ENCODE measurements at regions not wholly inside any gene's neighbourhood (a gene's known extent, or its start where the extent isn't known, plus 50 kb on each side); places are given as distances from the start of the nearest gene placed in this dataset.
A peak's percentile ranks its signal among the peaks of the same experiment; 100 is the strongest.

GRCh38 chr6:193773-194310 lies 98.4 kb upstream of the DUSP22 start:
- H3K4me3 ChIP-seq, result no peak overlapping the region
- H3K9me3 ChIP-seq, result no peaks in the 10 kb centered on the region
- H3K4me1 ChIP-seq, result peaks cover 0 to 14% (median 9%) of the 10 kb centered on the region in 4 donors
- H3K27ac ChIP-seq, result no peak overlapping the region
- H3K36me3 ChIP-seq, result no peaks in the 10 kb centered on the region
- intact Hi-C loops (cut with DNase I), result no loop called here
- TF ChIP-seq POLR2A (IDR thresholded peaks at IDR 0.05), result no peak
- no peak for TF ChIP-seq CTCF (IDR thresholded peaks at IDR 0.05)
- no peak for TF ChIP-seq EP300 (IDR thresholded peaks at IDR 0.05)
- no peak for TF ChIP-seq POLR2AphosphoS5 (IDR thresholded peaks at IDR 0.05)
- no peak for DNase-seq
- H3K27me3 ChIP-seq, result no peaks in the 10 kb centered on the region
- WGBS, 2 donors, result 38 to 69% methylated on average over 7 of the region's 7 CpGs

GRCh38 chr6:195861-196360 lies 96.4 kb upstream of the DUSP22 start:
- Histone ChIP-seq H3K27me3 (no peaks in the 10 kb centered on the region), H3K9me3 (no peaks in the 10 kb centered on the region), H3K4me3 (no peak overlapping the region), H3K36me3 (no peaks in the 10 kb centered on the region), H3K27ac (peak overlapping the region; percentile 24 to 65 (median 44)), H3K4me1 (peaks cover 0 to 14% (median 9%) of the 10 kb centered on the region in 4 donors)
- intact Hi-C loops (cut with DNase I), result no loop called here
- WGBS, 2 donors, result 39 to 72% methylated on average over 3 of the region's 3 CpGs
- peak; percentile 78 for DNase-seq
- TF ChIP-seq EP300 (IDR thresholded peaks at IDR 0.05) (peak in 1 of 4 donors; percentile 22), POLR2A (IDR thresholded peaks at IDR 0.05) (no peak), CTCF (IDR thresholded peaks at IDR 0.05) (no peak), POLR2AphosphoS5 (IDR thresholded peaks at IDR 0.05) (peak; percentile 14 to 46 (median 20))

- Histone ChIP-seq H3K27me3 (no peaks in the 10 kb centered on the region), H3K27ac (peak overlapping the region in 1 of 4 donors; percentile 65), H3K4me3 (no peak overlapping the region), H3K9me3 (no peaks in the 10 kb centered on the region), H3K36me3 (no peaks in the 10 kb centered on the region), H3K4me1 (peaks cover 0 to 14% (median 9%) of the 10 kb centered on the region in 4 donors)
- intact Hi-C loops (cut with DNase I), result no loop called here
- no peak for DNase-seq
- TF ChIP-seq CTCF (IDR thresholded peaks at IDR 0.05) (no peak), POLR2AphosphoS5 (IDR thresholded peaks at IDR 0.05) (no peak), POLR2A (IDR thresholded peaks at IDR 0.05) (no peak), EP300 (IDR thresholded peaks at IDR 0.05) (no peak)
- WGBS, 2 donors, result 95% methylated on average over 2 of the region's 2 CpGs
These were observed 95.7 kb upstream of the DUSP22 start for GRCh38 chr6:196543-196942.

- intact Hi-C loops (cut with DNase I), result no loop called here
- Histone ChIP-seq H3K36me3 (no peaks in the 10 kb centered on the region), H3K4me3 (no peak overlapping the region), H3K9me3 (no peaks in the 10 kb centered on the region), H3K27ac (no peak overlapping the region), H3K27me3 (no peaks in the 10 kb centered on the region), H3K4me1 (no peaks in the 10 kb centered on the region)
- no peak for DNase-seq
- WGBS, 2 donors, result 87% methylated on average over 9 of the region's 9 CpGs
- no peak for TF ChIP-seq POLR2A (IDR thresholded peaks at IDR 0.05)
These were observed 88.6 kb upstream of the DUSP22 start for GRCh38 chr6:203661-204060.

- Histone ChIP-seq H3K4me3 (no peak overlapping the region), H3K4me1 (no peaks in the 10 kb centered on the region), H3K36me3 (no peaks in the 10 kb centered on the region), H3K27me3 (peaks cover 0 to 9% (median 0%) of the 10 kb centered on the region in 3 donors), H3K27ac (no peak overlapping the region), H3K9me3 (no peaks in the 10 kb centered on the region)
- intact Hi-C loops (cut with DNase I), result no loop called here
- 88 to 91% methylated on average over 12 of the region's 12 CpGs for WGBS, 2 donors
- no peak for TF ChIP-seq POLR2A (IDR thresholded peaks at IDR 0.05)
- no peak for TF ChIP-seq CTCF (IDR thresholded peaks at IDR 0.05)
- no peak for TF ChIP-seq POLR2AphosphoS5 (IDR thresholded peaks at IDR 0.05)
- TF ChIP-seq EP300 (IDR thresholded peaks at IDR 0.05), result no peak
- no peak for DNase-seq
These were observed 86.0 kb upstream of the DUSP22 start for GRCh38 chr6:206264-206663.

Data from sigmoid colon (tissue), 6 donors.